ENCODE measurements at regions not wholly inside any gene's neighbourhood (a gene's known extent, or its start where the extent isn't known, plus 50 kb on each side); places are given as distances from the start of the nearest gene placed in this dataset.
"Not testable (repeated sequence)": the region's sequence is repeated elsewhere in the genome, so short reads cannot be mapped to it uniquely, and the experiment has no call there.

GRCh38 chr5:63217422-63217821, 638.8 kb downstream of the LRRC70 start:
- no peak for DNase-seq (ENCODE audit: low read depth)

DNA sequence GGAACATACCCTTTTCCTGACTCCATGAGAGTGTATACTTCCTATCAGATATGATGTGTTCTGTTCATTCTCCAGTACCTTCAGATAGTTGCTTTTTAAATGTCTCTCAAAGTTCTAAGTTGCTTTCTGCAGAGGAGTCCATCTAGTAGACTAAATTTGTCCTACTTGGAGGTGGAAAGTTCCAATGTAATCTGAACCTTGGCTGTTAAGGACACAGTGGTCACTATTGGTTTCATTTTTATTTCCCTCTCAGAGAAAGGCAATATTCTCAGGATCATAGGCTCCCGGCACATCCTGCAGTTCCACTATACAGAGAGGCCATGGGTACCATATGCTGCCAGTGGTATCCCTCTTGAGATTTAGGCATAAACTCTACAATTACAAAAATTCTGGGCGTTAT, 634.6 kb downstream of the LRRC70 start:
- DNase-seq (ENCODE audit: low read depth) = no peak

GRCh38 chr5:63211448-63212132, 633.0 kb downstream of the LRRC70 start:
- DNase-seq (ENCODE audit: low read depth) = no peak

GRCh38 chr5:63205976-63206375, 627.4 kb downstream of the LRRC70 start:
- no peak for DNase-seq (ENCODE audit: low read depth)

DNA sequence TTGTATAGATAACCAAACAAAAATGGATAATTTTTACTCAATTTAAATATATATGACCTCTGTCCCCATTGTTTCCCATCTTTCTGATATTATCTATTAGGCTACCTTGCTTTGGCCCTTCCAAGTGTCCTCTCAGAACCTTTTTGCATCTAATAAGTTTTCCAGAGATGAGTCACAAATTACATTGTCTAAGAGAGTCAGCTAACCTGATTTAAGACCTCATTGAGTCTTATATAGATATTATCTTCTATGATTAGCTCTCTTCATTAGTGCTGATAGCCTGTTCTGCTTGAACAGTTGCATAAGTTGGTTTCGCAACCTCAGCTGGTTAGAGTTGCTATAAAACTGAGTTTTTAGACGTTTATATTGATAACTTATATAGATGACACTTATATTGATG, 623.1 kb downstream of the LRRC70 start:
- no peak for DNase-seq (ENCODE audit: low read depth)

DNA sequence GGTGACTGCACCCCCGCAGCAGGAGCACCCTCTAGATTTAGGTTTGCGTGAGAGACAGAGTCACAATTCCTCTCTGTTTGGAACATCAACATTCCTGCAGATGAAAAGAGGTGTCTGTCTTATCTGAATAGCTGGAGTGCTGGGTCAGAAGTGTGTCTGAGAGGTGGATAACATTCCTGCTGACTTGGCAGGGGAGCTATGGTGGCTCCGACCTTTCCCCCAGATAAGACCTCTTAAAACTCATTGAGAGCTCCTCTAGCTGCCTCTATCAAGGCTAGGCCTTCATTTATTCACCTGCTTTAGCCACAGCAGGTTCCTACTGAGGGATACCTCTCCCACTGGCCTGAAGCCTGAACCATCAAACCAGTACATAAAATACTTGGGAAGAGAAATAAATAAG, 615.5 kb downstream of the LRRC70 start:
- DNase-seq (ENCODE audit: low read depth) = no peak

- not testable (repeated sequence) for DNase-seq (ENCODE audit: low read depth)
Measured at GRCh38 chr5:63180190-63180589, 601.6 kb downstream of the LRRC70 start.

- no peak for DNase-seq (ENCODE audit: low read depth)
Measured at GRCh38 chr5:63175850-63176249, 597.2 kb downstream of the LRRC70 start.

DNA sequence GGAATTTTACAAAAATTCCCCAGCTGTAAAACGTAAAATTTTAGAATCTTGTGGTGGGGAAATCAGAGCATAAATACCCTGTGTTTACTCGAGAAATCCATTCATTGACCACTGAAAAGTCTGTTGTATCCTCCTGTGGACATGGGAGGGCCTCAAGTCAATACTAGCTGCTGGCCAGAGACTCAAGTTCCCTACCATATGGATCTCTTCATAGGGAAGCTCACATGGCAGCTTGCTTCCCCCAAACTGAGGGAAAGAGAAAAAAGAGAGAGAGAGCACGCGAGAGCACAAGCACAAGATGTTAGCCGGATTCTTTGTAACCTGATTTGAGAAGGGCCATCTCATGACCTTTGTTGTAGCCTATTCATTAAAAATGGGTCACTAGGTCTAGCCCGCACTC, 591.9 kb downstream of the LRRC70 start:
- DNase-seq (ENCODE audit: low read depth) = no peak

DNA sequence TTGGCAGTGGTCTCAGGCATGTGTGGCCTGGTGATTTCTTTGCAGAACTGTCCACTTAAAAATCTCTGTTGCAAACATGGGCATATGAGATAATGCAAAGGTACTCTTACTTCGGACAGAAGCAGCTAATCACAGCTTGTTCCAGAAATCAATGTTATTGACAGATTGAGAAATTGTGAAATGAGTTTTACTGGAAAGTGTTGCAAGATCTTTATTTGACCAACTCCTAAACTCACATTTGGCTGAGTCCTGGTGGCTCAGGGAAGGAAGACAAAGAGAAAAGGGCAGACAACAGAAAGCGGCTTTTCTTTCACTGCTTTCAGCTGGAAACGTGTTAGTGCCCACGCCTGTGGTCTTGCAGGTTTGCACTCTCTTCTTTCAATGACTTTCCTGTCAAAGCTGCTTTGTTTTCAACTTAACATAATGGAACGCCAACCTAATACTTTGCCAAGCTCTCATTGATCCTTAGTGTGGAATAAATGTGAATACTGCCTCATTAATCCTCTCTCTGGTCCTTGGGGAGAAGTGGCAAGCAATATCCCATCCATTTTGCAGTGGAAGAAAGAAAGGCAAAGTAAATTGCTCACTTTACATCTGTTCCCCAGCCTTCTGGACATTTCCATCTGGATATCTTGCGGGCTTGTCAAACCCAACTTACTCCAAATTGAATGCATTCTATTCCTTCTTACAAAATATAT, 586.4 kb downstream of the LRRC70 start:
- DNase-seq (ENCODE audit: low read depth) = no peak

- DNase-seq (ENCODE audit: low read depth) = no peak
Measured at GRCh38 chr5:63164339-63164738, 585.7 kb downstream of the LRRC70 start.

- DNase-seq (ENCODE audit: low read depth) = no peak
Measured at GRCh38 chr5:63155310-63155631, 576.7 kb downstream of the LRRC70 start.

GRCh38 chr5:63154476-63155309, 576.1 kb downstream of the LRRC70 start:
- DNase-seq (ENCODE audit: low read depth) = no peak

GRCh38 chr5:63152871-63153270, 574.3 kb downstream of the LRRC70 start:
- no peak for DNase-seq (ENCODE audit: low read depth)

- DNase-seq (ENCODE audit: low read depth) = no peak
Measured at GRCh38 chr5:63145167-63145566, 566.5 kb downstream of the LRRC70 start.

DNA sequence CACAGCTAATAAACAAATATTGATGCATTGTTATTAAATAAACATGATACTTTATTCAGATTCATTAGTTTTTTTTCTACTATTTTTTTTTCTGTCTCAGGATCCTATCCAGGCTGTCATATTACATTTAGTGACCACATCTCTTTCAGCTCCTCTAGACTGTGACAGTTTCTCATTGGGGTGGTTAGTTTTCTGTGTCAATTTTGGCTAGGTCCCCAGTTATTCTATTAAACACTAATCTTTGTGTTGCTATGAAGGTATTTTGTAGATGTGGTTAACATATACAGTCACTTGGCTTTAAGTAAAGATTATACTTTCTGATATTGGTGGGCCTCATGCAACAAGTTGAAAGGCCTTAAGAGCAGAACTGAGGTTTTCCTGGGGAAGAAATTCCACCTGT, 563.0 kb downstream of the LRRC70 start:
- DNase-seq (ENCODE audit: low read depth) = no peak

DNA sequence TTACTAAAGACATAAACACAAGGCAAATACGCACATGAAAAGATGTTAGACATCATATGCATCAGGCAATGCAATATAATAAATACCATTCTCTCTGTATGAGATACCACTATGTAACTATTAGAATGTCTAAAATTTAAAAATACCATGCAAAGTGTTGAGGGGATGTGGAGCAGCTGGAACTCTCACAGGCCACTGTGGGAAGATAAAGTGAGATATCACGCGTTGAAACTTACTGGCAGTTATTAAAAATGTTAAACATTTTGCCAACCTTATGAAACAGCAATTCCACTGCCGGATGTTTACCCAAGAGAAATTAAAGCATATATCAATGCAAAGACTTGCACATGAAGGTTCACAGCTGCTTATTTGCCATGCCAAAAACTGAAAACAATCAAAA, 556.7 kb downstream of the LRRC70 start:
- no peak for DNase-seq (ENCODE audit: low read depth)

DNA sequence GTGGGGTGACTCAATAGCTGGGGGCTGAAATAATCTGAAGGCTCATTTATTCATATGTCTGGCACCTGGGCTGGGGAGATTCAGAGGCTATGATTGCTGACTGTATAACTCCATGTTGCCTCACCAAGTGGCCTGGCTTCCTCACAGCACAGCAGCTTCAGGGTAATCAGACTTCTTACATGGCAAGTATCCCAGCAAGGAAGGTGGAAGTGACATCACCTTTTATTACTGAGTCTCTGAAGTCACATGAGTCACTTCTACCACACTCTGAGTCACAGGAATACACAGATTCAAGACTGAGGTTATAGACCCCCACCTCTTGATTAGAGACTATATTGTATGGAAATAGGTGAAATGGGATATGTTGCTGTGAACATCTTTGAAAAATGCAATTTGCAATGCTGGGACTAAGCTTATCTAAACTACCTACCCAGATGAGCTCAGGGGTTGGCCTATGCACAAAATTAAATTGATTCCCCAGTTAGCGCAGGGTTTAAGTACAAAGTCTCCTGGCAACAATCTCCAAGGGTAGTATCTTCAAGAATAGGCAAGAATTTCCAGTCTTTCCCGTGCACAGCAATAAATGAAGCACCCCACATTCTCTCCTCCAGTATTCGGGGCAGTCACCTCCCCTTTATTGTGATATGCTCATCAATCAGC, 553.1 kb downstream of the LRRC70 start:
- no peak for DNase-seq (ENCODE audit: low read depth)

- no peak for DNase-seq (ENCODE audit: low read depth)
Measured at GRCh38 chr5:63128761-63129160, 550.1 kb downstream of the LRRC70 start.

GRCh38 chr5:63128018-63128417, 549.4 kb downstream of the LRRC70 start:
- DNase-seq (ENCODE audit: low read depth) = no peak

- DNase-seq (ENCODE audit: low read depth) = no peak
Measured at GRCh38 chr5:63127054-63127453, 548.4 kb downstream of the LRRC70 start.

DNA sequence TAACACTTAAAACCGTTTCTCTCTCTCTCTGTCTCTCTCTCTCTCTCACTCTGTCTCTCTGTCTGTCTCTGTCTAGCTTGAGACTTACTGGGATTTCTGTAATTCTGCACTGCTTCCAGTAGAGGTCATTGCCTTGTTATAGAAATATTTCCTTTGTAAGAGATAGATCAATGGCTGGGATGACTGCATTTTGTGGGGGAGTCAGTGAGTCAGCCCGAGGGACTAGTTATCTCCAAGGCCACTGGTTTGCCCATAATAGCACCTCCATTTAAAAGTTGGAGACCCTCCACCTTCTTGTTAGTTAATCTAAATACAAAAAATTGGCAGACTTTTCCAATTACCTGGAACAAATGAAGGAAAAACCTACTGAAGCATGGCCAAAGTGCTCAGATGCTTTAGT, 547.2 kb downstream of the LRRC70 start:
- DNase-seq (ENCODE audit: low read depth) = no peak
